ACHN (cell line): ENCODE measurements at regions not wholly inside any gene's neighbourhood (a gene's known extent, or its start where the extent isn't known, plus 50 kb on each side); places are given as distances from the start of the nearest gene placed in this dataset.

ENCODE experiments used
- DNase-seq: peaks from one replicate; pipeline ENCODE4 v3.0.0-alpha.2; 2015
- in situ Hi-C: cut with HindIII; loops from 2 replicates; pipeline ENCODE4 v1.10.0; 2017; ENCODE audit warnings: low sequenced_read_pairs, low pct_ligation_motif_present, low pct_unique_long_range_greater_than_20kb

- in situ Hi-C loops = no loop called here
- no peak for DNase-seq
Observed at GRCh38 chr15:62711691-62712454, 330.7 kb upstream of the TPM1 start.

DNA sequence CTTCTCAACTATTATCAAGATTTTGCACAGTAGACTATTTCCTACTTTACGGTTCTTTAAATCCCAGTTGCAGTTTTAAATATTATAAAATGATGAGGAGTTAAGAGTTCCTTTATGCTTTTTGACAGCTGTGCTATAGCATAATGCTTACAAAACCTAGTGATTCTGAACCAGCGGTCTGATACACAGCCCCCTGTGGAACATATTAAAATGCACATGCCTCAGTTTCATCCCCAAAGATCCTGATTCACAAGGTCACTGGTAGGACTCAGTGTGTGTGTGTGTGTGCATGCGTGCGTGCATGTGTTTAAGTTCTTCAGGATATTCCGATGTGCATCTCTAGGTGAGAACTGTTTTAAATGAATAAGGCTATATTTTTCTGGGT lies 330.1 kb upstream of the TPM1 start:
- in situ Hi-C loops = no loop called here
- DNase-seq = no peak

DNA sequence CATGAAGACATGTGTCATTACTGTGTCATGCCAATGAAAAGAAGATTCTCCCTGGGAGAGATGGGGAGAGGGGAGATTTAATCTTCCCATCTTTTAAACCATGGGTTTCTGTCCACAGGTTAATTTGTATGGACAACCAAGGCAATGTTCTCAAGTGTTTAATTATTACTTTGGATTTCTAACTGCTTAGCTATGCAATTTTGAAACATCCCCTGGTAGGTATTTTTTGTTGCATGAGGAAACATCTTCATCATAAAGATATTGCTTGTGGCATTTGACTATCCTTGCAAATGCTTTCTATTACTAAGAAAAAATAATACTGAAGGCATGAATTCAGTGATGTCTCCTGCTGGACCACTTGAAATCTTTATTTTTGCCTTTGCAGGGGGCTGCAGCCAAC lies 326.6 kb upstream of the TPM1 start:
- in situ Hi-C loops = no loop called here
- no peak for DNase-seq

DNA sequence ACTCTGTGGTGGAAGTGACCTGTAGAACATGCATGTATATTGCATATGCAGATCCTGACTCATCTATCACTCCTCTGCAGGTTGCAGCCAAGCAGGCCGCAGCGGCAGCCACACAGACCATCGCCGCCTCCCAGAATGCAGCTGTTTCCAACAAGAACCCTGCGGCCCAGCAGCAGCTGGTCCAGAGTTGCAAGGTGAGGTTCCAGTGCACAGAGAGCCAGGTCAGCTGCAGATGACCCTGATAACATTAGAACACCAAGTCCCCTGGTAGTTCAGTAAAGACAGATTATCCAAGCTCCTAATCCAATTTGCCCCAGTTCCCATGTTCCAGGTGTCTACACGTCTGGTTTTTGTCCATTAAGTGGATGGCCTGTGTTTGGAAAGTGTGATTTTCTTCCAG lies 325.1 kb upstream of the TPM1 start:
- in situ Hi-C loops = no loop called here
- DNase-seq = no peak

DNA sequence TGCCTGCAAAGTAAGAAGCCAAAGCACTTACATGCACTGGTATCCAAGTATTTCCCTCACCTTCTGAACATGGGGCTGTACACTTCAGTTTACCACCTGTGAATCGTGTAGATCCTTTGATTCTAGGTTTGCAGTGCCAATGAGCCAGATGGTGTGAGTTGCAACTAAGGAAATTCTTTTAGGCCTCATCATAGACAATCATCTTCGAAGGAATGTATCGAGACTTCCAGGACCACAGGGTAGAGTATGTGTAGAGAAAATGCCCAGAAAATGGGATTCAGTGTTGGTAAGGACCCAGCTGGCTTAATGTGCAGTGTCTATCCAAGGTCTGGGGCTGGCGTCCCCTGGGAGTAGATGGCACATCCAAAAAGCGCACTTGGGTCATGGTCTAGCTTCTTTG lies 323.2 kb upstream of the TPM1 start:
- in situ Hi-C loops = no loop called here
- no peak for DNase-seq

DNA sequence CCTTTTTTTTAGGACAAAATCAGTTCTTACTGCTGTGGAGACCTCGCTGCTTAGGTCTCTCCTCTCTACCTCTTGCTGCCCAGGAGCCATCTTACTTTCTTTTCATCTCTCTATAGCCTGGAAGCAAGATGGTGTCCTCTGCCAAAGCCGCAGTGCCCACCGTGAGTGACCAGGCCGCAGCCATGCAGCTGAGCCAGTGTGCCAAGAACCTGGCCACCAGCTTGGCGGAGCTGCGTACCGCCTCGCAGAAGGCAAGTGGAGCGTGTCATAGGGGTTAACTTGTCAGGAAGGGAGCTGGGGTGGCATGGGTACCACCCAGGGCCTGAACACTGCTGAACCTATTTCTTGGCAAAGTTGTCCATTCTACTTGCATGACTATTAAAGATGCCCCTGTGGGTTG lies 320.3 kb upstream of the TPM1 start:
- in situ Hi-C loops = no loop called here
- DNase-seq = no peak

GRCh38 chr15:62726461-62726860 lies 316.1 kb upstream of the TPM1 start:
- in situ Hi-C loops = no loop called here
- no peak for DNase-seq

GRCh38 chr15:62727501-62727900 lies 315.0 kb upstream of the TPM1 start:
- in situ Hi-C loops = no loop called here

GRCh38 chr15:62730825-62731224 lies 311.7 kb upstream of the TPM1 start:
- in situ Hi-C loops = no loop called here
- no peak for DNase-seq

More at GRCh38 chr15:62727501-62727900, 315.0 kb upstream of the TPM1 start:
- no peak for DNase-seq

GRCh38 chr15:62732078-62732477 lies 310.5 kb upstream of the TPM1 start:
- no peak for DNase-seq
- in situ Hi-C loops = no loop called here

GRCh38 chr15:62734706-62735105 lies 307.8 kb upstream of the TPM1 start:
- no peak for DNase-seq
- in situ Hi-C loops = no loop called here

DNA sequence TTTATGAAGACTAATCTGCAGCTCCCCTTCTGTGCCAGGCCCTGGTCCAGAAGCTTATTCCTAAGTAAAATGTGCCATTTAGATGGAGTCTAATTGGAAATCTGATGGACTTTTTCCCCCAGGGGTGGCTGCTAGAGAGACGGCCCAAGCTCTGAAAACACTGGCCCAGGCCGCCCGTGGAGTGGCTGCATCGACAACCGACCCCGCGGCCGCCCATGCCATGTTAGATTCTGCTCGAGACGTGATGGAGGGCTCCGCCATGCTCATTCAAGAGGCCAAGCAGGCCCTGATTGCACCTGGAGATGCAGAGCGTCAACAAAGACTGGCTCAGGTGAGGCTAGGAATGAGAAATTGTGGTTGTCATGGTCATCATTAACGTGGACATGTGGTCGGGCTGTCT lies 305.8 kb upstream of the TPM1 start:
- in situ Hi-C loops = no loop called here
- no peak for DNase-seq

GRCh38 chr15:62737551-62737950 lies 305.0 kb upstream of the TPM1 start:
- in situ Hi-C loops = no loop called here
- DNase-seq = no peak

DNA sequence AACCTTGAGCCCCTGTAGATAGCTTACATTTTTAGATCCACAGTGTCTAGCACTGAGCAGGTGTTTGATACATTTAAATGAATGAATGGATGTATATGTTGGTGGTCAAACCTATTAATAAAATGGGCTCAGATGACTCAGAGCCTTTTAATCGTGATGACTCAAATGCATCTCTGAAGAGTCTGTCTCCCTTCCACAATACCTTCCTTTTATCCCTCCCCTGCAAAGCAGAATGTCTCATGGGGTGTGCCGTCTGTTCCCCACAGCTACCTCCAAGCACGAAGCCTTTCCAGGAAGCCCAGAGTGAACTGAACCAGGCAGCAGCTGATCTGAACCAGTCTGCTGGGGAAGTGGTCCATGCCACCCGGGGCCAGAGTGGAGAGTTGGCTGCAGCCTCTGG lies 303.5 kb upstream of the TPM1 start:
- DNase-seq = no peak
- in situ Hi-C loops = no loop called here

DNA sequence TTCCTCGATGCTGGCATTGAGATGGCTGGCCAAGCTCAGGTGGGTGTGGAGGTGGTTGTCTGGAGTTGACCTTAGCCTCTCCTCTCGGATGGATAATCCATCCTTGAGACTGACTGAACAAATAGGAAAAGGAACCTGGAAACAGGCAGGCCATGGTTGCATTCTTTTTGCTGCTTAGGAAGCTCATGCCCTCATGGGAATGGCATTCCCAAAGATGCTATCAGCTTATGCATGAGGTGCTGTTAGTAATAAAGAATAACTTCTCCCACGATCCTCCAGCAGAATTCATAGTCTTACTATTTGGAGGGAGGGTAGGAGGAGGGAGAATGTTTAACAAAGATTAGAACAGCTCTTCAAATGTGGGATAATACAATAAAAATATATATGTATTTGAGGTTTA lies 303.0 kb upstream of the TPM1 start:
- peak; percentile 9 for DNase-seq
- in situ Hi-C loops = no loop called here

GRCh38 chr15:62740141-62741004 lies 302.2 kb upstream of the TPM1 start:
- in situ Hi-C loops = no loop called here
- no peak for DNase-seq

DNA sequence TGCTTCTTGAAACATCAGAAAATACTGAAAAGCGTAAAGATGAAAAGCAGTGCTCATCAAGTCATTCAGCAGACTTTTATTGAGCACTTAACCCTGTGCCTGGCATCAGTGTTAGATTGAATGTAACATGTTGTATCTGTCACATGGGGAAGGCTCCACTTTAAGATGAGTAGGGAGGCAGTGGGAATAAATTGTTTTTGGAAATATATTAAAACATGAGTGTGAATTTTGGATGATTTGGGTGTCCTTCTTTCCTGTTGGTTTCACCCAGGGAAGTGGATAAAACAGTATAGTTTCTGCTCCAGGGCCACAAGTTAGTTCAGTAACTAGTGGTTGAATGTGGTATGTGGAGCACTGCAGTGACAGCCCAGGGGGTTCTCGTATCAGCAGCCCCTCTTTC lies 301.4 kb upstream of the TPM1 start:
- in situ Hi-C loops = no loop called here

GRCh38 chr15:62742409-62743171 lies 300.0 kb upstream of the TPM1 start:
- peak; percentile 75 for DNase-seq
- in situ Hi-C loops = no loop called here

More for the DNA sequence above, 301.4 kb upstream of the TPM1 start:
- no peak for DNase-seq

DNA sequence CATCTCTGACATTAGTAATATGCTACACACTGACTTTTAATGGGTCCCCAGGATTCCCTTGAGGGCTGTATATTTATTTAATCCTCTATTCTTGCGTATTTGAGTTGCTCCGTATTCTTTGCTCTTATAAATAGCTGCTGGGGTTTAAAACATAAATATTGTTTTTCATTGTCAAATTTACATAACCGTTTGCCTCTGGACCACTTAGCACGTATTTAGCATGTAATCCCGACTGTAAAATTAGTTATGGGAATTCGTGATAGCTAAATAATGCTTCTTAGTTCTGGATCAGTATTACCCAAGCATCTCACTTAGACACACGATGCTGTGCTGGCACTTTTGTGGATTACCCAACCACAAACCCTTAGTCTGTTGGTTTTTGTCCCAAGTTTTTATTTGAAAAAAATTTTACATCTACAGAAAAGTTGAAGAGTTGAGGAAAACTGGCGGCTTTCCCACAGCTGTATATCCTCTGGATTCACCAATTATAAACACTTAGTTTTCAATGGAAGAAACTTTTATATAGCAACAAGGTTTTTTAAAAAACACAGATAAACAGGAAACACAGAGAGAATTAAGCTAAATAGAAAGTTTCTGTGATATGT lies 296.8 kb upstream of the TPM1 start:
- in situ Hi-C loops = no loop called here
- DNase-seq = no peak
